Kidney epithelial cell (primary cell): ENCODE measurements at regions not wholly inside any gene's neighbourhood (a gene's known extent, or its start where the extent isn't known, plus 50 kb on each side); places are given as distances from the start of the nearest gene placed in this dataset.

Source experiments
- DNase-seq: peaks from one replicate; pipeline ENCODE4 v3.0.0-alpha.2; 2010; ENCODE audit warnings: low read depth
- H3K27me3 ChIP-seq: 2 replicates; pipeline ENCODE4 v1.6.0; 2011; ENCODE audit warnings: low read length; ENCODE audit not compliant: control insufficient read depth, insufficient read depth
- H3K36me3 ChIP-seq: 2 replicates; pipeline ENCODE4 v1.5.1; 2011; ENCODE audit warnings: low read length; ENCODE audit not compliant: control insufficient read depth, insufficient read depth
- H3K4me3 ChIP-seq: 2 replicates; pipeline ENCODE4 v1.5.1; 2011; ENCODE audit warnings: low read depth, mild to moderate bottlenecking, control low read depth, low read length
- TF ChIP-seq, protein P1 (sequence below): IDR thresholded peaks from 2 replicates; pipeline ENCODE4 v1.5.1; 2011; ENCODE audit warnings: mild to moderate bottlenecking, moderate library complexity, low read length, control low read depth, inconsistent platforms; ENCODE audit not compliant: insufficient read depth, poor library complexity, severe bottlenecking

GRCh38 chr14:66085224-66085623 is 400.9 kb upstream of the CCDC196 start:
- H3K36me3 ChIP-seq: no peaks in the 10 kb centered on the region
- no peak overlapping the region for H3K4me3 ChIP-seq
- TF ChIP-seq, protein P1, sequence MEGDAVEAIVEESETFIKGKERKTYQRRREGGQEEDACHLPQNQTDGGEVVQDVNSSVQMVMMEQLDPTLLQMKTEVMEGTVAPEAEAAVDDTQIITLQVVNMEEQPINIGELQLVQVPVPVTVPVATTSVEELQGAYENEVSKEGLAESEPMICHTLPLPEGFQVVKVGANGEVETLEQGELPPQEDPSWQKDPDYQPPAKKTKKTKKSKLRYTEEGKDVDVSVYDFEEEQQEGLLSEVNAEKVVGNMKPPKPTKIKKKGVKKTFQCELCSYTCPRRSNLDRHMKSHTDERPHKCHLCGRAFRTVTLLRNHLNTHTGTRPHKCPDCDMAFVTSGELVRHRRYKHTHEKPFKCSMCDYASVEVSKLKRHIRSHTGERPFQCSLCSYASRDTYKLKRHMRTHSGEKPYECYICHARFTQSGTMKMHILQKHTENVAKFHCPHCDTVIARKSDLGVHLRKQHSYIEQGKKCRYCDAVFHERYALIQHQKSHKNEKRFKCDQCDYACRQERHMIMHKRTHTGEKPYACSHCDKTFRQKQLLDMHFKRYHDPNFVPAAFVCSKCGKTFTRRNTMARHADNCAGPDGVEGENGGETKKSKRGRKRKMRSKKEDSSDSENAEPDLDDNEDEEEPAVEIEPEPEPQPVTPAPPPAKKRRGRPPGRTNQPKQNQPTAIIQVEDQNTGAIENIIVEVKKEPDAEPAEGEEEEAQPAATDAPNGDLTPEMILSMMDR: no peak
- no peaks in the 10 kb centered on the region for H3K27me3 ChIP-seq
- DNase-seq: no peak

DNA sequence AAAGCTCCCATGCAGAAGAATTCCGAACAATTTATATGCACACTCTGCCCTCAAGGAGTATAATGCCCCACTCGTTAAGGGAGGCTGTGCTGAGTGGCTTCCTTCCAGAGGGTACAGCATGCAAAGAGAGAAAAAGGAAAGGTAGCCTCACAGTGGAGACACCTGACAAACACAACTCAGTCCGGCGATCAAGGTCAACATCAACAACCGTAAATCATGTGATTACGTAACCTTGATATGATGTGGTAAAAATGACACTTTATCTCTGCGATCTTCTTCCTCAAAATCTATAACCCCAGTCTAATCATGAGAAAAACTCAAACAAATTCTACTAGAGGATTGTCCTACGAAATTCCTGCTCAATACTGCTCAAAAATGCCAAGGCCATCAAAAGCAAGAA is 400.5 kb upstream of the CCDC196 start:
- Histone ChIP-seq H3K36me3 (no peaks in the 10 kb centered on the region), H3K4me3 (no peak overlapping the region), H3K27me3 (no peaks in the 10 kb centered on the region)
- TF ChIP-seq, protein P1: no peak
- no peak for DNase-seq

DNA sequence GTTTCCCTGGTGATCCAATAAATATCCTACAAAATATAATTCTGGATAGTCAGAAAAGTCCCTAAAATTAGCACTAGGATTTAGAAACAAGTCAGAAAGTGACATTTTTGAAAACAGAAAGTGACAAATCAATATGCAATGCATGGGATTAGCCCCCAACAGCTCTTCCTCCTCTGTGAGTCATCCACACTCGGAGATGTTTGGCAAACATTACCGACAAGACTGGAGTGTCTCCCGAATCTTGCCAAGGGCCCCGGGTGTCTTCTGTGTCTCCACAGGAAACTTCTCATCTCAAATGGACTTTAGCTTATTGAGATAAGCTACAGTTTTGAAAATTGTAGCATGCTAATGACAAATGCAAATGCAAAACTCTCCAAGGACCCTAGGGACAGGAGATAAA is 398.9 kb upstream of the CCDC196 start:
- TF ChIP-seq, protein P1: no peak
- no peak for DNase-seq
- H3K27me3 ChIP-seq: no peaks in the 10 kb centered on the region

DNA sequence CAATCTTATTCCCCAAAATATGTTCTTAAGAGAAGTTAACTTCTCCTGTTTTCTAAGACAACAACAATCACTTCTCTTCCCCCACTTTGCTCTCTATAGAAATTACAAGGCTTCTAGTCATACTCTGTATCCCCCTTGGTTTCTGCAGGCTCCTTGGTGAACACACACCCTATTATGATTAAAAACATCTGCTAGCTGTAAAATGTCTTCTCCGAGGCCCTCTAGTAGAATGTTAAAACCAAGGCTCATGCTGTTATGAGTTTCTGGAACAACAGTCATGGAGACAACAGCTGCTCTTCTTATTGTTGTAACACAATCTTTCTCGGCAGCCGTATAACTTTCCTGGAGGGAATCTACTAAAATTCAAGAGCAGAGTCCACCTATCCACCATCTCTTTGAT is 397.5 kb upstream of the CCDC196 start:
- Histone ChIP-seq H3K4me3 (no peak overlapping the region), H3K36me3 (no peaks in the 10 kb centered on the region), H3K27me3 (no peaks in the 10 kb centered on the region)
- TF ChIP-seq, protein P1: no peak
- no peak for DNase-seq

More for the DNA sequence above, 398.9 kb upstream of the CCDC196 start:
- Histone ChIP-seq H3K4me3 (no peak overlapping the region), H3K36me3 (no peaks in the 10 kb centered on the region)

- Histone ChIP-seq H3K36me3 (no peaks in the 10 kb centered on the region), H3K27me3 (no peaks in the 10 kb centered on the region), H3K4me3 (no peak overlapping the region)
- TF ChIP-seq, protein P1: no peak
- DNase-seq: no peak
Measured at GRCh38 chr14:66092206-66092605, 394.0 kb upstream of the CCDC196 start.

- Histone ChIP-seq H3K4me3 (no peak overlapping the region), H3K27me3 (no peaks in the 10 kb centered on the region), H3K36me3 (no peaks in the 10 kb centered on the region)
- TF ChIP-seq, protein P1: no peak
- no peak for DNase-seq
Measured at GRCh38 chr14:66092748-66093147, 393.4 kb upstream of the CCDC196 start.
